Activated T-cell treated with anti-CD3 and anti-CD28 coated beads for 48 hours (primary cell): ENCODE measurements at regions not wholly inside any gene's neighbourhood (a gene's known extent, or its start where the extent isn't known, plus 50 kb on each side); places are given as distances from the start of the nearest gene placed in this dataset.

ENCODE experiments used
- DNase-seq: peaks from one replicate; pipeline ENCODE4 v3.0.0-alpha.2; 2020; ENCODE audit warnings: low read depth

- DNase-seq: no peak
These were observed 228.2 kb downstream of the TBL1XR1 start for GRCh38 chr3:176969066-176969465.

GRCh38 chr3:176968631-176969030, 228.7 kb downstream of the TBL1XR1 start:
- DNase-seq: no peak

GRCh38 chr3:176967522-176967921, 229.8 kb downstream of the TBL1XR1 start:
- no peak for DNase-seq

- no peak for DNase-seq
These were observed 232.6 kb downstream of the TBL1XR1 start for GRCh38 chr3:176964661-176965060.

GRCh38 chr3:176961916-176962315, 235.4 kb downstream of the TBL1XR1 start:
- DNase-seq: no peak

GRCh38 chr3:176959867-176960266, 237.4 kb downstream of the TBL1XR1 start:
- no peak for DNase-seq

GRCh38 chr3:176958560-176958959, 238.7 kb downstream of the TBL1XR1 start:
- DNase-seq: no peak

GRCh38 chr3:176954517-176954916, 242.8 kb downstream of the TBL1XR1 start:
- DNase-seq: no peak

- DNase-seq: no peak
These were observed 243.9 kb downstream of the TBL1XR1 start for GRCh38 chr3:176953106-176954060.

GRCh38 chr3:176951586-176952292, 245.5 kb downstream of the TBL1XR1 start:
- DNase-seq: no peak

- DNase-seq: no peak
These were observed 246.1 kb downstream of the TBL1XR1 start for GRCh38 chr3:176951144-176951543.

- no peak for DNase-seq
These were observed 246.5 kb downstream of the TBL1XR1 start for GRCh38 chr3:176950743-176951142.

- DNase-seq: no peak
These were observed 249.1 kb downstream of the TBL1XR1 start for GRCh38 chr3:176948151-176948550.

GRCh38 chr3:176946202-176946601, 251.1 kb downstream of the TBL1XR1 start:
- DNase-seq: no peak

- no peak for DNase-seq
These were observed 255.0 kb downstream of the TBL1XR1 start for GRCh38 chr3:176942305-176942704.

- DNase-seq: no peak
These were observed 255.6 kb downstream of the TBL1XR1 start for GRCh38 chr3:176941689-176942088.

GRCh38 chr3:176939022-176939817, 258.1 kb downstream of the TBL1XR1 start:
- DNase-seq: peak; percentile 1

- DNase-seq: no peak
These were observed 259.3 kb downstream of the TBL1XR1 start for GRCh38 chr3:176937994-176938393.

- DNase-seq: no peak
These were observed 259.7 kb downstream of the TBL1XR1 start for GRCh38 chr3:176937541-176937940.

GRCh38 chr3:176935194-176935888, 261.9 kb downstream of the TBL1XR1 start:
- DNase-seq: no peak

- no peak for DNase-seq
These were observed 262.6 kb downstream of the TBL1XR1 start for GRCh38 chr3:176934698-176935097.

GRCh38 chr3:176933704-176934103, 263.6 kb downstream of the TBL1XR1 start:
- DNase-seq: no peak
